Glomerular visceral epithelial cell (primary cell): ENCODE measurements at regions not wholly inside any gene's neighbourhood (a gene's known extent, or its start where the extent isn't known, plus 50 kb on each side); places are given as distances from the start of the nearest gene placed in this dataset.

ENCODE experiments used
- DNase-seq: peaks from one replicate; pipeline ENCODE4 v3.0.0-alpha.2; 2016; ENCODE audit errors: extremely low spot score

DNA sequence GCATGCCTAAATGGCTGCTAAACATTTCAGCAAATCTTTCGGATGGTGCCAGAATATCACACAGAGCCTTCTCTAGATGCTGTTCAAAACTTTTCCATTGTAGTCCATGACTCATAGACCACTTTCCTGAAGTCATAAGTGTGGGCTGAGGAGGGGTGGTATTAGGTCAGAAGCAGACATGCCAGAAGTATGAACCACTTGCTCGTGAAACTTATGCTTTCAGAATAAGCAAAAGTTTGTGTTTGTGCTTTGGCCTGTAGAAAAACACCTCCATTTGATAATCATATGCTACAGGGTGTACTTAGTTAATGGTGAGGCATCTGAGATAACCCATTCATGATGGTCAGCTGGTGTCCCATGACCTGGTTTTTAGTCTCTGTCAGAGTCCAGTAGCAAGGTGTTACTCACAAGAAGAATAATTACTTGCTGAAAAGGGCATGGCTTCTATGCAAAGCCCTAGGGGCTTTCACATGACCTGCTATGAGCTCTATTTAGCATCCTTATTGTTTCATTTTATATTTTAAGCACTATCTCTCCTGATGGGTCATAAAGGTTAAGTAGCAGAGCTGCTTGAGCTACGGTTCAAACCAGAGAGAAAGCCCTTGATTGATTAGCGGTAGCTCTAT is 183.1 kb upstream of the IVNS1ABP start:
- peak; percentile 62 for DNase-seq

DNA sequence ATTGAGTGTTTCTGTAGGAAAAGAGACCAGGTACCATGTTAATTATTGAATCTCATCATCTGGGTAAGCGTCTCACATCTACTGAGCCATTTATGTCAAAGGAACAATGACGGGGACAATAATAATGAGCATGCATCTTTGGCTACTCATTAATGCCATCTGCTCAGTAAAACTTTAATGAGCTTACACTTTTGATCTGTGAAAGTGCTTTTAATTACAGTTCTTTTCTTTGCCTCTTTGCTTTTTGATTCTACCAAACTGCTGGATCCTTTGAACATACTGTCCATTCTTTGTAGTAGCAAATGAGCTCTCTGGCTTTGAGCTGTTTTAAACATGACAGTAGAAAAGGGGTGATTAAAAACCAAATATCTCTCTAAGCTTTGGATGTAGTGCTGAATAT is 181.2 kb upstream of the IVNS1ABP start:
- no peak for DNase-seq

DNA sequence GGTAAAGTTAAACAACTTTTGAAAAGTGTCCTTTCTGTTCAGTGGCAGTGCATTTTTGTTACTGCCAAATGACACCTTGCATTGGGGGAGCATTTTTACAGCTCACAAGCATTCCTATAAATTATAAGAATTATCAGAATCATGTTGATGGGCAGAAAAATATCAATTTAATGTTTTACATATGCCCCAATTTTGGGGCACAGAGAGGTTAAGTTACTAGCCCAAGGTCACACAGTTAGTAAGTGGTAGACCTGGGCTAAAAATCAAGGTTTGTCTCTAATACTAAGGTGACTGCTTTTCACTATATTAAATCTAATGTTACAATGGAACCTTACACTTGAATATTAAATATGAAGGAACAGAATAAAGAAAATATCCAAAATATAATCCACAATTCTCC is 180.1 kb upstream of the IVNS1ABP start:
- DNase-seq = no peak

DNA sequence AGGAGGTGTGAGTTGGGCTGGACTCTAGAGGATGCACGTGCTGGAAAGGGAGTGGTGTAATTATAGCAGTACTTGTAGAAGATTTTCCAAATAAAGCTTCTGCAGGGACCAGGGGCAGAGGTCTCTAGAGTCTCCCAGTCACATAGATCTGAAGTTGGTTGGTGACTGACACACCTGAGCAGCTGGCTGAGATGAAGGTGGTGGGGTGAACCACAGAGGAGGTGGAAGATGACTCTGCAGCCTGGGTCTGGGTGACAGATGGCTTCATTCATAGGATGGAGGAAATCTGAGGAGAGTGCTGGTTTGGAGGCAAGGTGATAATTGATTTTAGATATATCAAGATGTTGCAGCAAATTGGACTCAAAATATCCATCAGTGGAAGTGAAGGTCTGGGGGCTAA is 178.9 kb upstream of the IVNS1ABP start:
- DNase-seq = no peak

DNA sequence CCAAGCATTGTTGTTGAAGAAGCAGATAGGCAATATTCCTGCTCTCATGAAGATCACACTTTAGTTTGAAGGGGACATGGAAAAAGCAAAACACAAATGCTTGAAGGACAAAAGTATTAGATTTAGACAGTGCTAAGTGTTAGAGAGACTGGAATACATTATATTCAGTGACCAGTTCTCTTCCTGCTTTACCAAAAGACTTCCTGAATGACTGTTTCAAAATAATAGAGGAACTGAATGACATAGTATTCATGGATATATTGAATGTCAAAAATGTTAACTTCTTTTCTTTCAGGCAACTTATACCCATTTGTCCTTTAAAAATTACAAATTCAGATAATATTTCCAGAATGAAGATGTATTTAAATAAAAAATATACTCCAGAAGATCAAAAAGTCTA is 178.0 kb upstream of the IVNS1ABP start:
- DNase-seq = no peak

DNA sequence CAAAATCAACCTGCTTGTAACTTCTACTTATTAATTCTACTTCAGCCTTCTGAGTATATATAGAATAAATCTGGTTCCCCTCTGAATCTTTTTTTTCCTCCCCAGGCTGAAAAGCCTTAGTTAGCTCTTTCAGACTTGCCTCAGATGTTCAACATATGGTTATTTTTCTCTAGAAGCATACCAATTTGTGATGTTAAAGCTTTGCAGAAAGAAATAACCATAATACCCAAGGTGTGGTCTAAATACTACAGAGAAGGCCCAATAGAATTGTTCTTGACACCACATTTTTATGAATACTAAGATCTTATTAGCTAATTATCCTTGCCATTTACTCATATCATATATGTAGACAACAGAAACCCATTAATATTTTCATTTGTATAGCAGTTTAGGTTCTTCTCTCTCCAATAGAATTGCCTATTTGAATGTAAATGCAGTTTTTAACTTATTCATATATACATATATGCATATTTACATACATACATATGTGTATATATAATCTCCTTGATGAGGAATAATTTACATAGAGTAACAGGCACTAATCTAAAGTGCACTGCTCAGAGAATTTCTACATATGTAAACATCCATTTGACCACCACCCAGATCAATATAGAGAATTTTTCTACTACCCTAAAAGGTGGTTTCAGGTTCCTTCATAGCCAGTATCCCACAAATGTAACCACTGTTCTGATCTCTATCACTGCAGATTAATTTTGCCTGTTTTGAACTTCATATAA is 175.2 kb upstream of the IVNS1ABP start:
- DNase-seq = no peak

DNA sequence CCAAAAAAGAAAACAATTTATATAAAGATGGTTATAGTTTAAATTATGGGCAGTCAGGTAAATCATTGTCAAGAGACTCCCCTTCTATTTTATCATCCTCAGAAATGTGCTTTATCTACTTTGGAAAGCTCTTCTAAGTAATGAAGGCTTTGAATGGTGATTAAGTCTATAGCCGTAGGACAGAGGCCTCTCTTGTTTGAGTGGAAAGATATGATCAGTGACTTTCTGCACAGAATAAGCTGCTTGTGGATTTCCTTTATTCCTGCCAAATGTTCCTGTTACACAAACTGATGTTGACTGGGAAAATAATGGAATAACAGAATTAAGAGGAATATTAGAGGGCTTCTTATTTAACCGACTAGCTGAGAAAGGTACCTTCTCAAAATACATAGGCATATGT is 174.6 kb upstream of the IVNS1ABP start:
- DNase-seq = no peak

DNA sequence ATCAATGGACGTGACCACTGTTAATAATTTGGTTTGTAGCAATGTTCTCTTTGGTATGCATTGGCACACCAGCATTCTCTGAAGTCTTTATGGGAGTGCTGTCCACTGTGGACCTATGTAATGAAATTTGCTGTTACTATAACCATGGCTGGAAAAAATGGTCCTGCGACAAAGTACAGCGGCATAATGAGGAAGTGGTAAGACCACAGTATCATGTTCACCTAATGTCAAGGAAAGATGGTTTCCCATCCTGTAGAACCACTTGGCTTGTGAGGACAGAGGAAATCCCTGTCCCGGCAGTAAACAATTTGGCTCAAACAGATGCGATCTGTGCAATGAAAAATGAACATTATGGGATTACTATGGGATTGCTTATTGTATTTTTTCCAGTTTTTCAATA is 173.9 kb upstream of the IVNS1ABP start:
- DNase-seq = no peak

DNA sequence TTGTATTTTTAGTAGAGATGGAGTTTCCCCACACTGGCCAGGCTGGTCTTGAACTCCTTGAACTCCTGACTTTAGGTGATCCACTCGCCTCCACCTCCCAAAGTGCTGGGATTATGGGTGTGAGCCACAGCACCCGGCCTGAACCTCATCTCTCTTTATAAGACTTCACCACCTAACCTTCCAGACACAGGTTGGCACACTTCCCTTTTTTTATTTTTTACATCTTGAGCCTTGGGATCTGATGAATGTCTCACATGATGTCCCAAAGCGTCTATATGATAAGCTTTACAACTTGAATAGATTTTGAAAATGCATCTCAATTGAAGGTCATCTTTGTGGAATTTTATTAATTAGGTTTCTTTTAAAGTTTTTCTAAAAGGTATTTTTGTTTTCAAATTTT is 172.4 kb upstream of the IVNS1ABP start:
- DNase-seq = no peak

DNA sequence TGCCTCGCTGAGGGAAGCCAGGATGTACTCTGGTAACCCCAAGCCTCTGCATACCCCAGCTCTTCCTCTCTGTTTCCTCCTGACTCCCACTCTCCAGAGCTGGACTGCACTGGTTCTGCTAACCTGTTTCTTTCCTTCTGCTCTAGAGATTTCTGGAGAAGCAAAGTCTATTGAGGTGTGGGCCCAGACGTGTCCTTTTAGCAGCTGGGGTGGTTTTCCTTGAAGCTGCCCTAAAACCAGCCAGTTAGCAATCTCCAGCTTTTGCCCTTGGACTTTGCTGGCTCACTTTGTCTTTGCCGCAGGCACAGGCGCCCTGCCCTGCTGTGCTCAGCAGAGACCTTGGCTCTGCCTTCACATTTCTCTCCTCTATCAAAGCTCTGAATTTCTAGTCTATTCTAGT is 171.8 kb upstream of the IVNS1ABP start:
- peak; percentile 5 for DNase-seq

DNA sequence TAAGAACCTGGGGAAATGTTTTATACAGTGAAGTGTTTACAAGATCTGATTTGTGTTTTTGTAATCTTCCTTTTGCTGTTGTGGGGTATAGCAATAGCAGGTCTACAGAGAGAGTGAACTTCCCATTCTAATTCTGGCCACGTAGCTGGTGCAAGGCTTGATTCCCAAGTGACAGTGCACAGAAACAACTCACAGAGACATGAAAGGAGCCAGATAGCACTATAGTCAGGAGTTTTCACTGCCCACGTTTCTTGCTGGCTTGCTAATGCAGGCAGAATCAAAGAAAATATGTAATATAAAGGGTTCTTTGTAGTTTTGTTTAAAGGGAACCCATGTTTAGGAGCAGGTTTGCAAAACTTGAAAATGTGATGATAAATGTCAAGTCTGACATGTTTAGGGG is 170.9 kb upstream of the IVNS1ABP start:
- no peak for DNase-seq

DNA sequence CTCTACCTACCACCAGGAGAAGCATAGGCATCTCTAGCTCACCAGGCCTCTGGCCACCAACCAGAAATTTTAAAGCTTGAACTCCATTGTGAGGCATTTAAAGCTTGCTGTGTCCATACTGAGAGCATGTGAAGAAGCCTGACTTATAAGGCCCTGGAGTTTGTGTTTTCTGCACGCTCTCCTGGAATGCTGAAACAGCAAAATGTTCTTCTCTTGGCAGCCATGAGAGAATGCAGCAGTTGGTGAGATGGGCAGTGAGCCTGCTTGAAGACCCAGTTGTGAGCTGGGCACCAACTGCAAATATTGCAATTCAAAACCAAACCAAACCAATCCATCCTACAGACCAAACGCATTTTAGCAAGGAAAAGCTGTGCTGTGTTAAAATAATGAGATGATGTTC is 170.0 kb upstream of the IVNS1ABP start:
- DNase-seq = no peak

DNA sequence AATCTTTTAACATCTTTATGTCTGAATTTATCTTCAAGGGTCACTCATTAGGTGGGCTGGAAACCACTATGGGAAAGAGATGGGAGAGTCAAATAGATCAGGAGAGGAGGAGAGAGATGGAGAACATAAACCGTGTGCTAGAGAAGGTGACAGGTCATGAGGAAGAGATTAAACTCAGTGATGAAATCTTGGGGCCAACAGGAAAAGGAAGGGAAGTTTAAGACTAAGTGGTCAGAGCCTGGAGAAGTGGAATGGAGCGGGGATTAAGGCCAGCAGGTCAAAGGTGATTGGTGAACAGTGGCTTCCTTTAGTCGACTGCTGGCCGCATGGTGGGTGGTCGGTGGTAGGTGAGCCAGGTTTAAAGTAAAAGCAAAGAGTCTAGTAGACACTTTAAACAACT is 169.3 kb upstream of the IVNS1ABP start:
- no peak for DNase-seq

DNA sequence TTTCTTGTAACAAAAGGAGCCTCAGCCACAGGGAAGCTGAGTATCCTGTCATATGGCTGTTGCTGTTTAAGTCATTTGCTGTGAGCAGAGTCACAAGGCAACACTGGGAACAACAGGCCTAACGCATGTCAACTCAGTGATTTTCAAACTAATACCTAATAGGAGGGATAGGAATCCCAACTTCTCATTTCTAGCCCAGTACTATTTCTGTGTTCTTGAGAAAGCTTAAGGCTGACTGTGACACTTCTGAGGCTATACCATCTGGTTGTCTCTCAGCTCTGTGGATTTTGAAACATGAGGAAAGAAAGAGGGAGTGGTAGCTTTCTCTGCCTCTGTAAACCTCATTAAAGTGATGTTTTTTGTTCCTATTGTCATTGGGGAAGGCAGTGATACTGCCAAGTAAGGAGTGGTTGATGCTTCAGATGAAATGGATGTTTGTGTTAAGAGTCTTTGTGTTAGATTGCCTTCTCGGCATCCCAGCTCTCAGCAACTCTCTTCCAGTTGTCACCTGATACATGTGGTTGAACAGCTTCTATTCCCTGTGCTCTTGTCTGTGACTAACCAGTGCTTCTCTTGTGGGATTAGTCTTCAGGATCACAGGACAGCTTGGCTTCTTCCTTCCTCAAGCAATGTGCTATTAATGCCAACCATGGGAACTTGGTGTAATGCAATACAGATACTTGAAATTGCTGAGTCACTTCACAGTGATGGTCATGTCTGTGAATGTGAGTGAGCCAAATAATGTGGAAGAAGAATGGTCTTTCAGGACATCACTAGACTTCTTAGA is 166.8 kb upstream of the IVNS1ABP start:
- DNase-seq = peak; percentile 82

DNA sequence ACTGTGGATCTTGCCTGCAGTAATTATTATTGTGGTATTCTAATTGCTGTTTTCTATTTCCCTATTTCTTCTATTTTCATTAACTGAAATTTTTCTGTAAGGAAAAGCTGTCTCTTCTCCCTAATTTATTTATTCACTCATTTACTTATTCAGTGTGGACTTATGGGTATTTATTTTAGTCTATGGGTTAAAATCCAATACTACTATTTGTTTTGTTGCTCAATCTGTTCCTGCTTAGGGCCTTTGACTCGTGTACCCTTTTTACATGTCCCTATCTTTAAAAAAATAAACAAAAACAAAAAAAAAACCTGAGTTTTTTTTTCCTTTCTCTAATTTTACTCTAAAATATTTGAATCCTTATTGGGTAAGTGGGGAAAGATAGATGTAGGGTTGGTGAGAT is 166.2 kb upstream of the IVNS1ABP start:
- no peak for DNase-seq

DNA sequence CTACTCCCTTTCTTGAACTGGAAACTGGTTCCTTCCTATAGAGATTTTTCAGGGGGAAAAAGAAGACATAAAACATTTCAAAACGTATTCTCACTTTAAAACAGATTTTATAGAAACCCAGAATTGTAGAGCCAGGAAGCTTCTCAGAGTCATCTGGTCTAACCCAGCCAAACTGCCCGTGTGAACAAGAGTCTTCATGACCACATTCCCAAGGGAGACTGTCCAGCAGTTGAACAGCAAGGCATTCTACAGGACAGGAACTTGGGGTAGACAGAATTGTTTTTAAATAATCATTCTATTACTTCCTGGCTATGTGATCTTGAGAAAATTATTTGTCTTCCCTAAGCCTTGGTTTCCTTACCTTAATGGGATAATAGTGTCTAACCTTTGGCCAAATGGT is 163.5 kb upstream of the IVNS1ABP start:
- no peak for DNase-seq

DNA sequence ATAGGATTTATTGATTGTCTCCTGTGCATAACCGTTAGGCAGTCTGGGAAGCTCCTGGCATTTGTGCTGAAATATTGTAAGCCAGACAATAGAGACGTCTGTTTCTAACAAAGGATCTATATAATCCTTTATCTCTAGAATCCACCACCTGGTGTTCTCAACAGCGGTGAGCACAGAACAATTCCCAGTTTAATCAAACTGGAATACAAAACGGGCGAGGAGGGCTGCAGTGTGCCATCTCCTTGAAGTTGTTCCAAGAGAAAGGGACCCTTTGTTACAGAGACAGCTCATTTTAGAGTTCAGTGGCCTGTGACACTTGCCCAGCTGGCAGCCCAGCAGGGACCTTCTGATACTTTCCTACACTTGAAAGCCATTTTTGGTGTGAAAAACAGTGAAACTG is 162.8 kb upstream of the IVNS1ABP start:
- no peak for DNase-seq

DNA sequence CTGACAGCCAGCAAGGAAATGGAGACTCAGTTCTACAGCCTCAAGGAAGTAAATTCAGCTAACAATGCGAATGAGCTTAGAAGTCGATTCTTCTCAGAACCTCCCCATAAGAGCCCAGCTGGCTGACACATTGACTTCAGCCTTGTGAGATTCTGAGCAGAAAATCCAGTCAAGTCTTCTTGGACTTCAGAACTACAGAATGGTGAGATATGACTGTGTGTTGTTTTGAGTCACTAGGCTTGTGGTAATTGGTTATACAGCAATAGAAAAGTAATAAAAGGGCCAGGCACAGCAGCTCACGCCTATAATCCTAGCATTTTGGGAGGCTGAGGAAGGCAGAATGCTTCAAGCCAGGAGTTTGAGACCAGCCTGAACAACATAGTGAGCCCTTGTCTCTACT is 161.8 kb upstream of the IVNS1ABP start:
- no peak for DNase-seq

DNA sequence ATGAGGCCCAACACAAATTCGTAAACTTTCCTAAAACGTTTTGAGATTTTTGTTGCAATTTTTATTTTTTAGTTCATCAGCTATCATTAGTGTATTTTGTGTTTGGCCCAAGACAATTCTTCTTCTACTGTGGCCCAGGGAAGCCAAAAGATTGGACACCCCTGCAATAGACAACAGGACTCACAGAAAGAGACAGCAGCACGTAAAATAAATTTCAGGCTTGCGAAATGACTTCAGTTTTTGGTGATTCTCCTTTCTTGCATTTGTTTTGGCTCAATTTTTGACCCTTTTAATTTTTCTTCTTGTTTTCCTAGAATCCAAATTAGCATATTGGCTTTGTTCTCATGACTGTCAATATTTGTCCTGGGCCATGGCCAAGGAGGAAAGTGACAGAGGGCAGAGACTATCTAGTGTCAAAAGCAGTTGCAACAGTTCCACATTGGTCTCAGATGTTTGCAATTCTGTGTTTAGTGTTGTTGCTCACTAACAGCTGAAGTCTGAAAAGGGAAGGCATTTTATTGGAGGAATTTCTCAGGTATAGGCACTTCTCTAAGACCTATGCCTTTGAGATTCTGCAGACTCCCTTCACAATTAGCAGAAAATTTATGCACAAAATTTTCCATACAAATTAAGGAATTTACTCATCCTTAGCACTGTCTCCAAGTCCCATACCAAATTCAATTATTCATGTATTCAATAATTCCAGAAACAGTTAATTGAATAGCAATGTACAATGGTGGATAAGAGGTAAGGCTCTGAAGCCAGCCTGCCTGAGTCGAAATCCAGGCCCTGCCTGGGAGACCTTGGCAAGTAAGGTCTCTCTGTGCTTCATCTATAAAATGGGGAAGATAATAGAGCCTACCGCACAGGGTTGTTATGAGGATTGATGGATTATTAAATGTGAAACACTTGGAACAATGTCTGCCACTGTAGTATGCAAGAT is 160.9 kb upstream of the IVNS1ABP start:
- no peak for DNase-seq

DNA sequence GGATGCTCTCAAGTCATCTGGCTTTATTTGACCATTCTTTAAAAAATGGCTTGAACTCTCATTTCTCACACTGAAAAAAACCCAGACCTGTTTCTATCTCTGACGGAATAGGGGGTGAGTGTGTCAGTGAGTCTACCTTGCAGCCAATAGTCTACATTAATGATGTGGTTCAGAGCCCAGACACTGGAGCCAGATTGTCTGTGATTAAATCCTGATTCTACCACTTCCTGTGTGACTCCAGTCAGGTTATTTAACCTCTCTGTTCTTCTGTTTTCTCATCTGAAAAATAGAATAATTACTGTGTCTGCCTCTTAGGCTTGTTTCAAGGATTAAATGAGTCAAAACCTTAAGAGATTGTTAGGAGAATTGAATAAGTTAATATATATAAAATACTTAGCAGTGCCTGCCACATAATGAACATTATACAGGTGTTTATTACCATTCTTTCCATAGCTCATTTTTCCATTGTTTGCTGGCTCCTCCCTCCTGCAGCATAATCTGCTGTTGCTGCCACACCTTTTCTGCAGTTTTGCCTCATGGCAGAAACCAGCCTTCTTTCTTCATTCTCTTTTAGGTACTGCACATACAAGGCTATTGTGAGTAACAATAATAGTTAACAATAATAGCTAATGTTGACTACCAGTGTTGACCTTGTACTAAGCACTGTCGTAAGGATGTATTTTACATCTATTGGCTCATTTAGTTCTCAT is 157.6 kb upstream of the IVNS1ABP start:
- DNase-seq = no peak

DNA sequence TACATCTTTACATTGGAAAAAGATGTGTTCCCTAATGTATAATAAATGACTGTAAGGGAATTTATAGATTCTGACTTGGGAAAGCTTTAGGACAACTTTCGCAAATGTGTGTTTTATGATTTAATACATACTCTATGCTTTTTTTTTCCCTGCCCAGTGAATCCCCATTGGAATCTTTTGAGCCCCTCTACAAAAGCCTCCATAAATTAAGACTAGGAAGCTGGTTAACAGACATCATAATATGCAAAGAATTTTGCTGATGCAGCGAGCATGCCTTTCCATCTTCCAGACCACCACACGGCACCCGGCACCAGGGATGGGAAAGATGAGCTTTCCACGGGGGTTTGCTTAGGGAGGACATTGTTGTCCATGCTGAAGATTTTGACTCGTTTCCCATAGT is 156.1 kb upstream of the IVNS1ABP start:
- no peak for DNase-seq
